Stimulated activated CD4-positive, alpha-beta T cell treated with anti-CD3 and anti-CD28 coated beads, TNF-alpha, amount 100 ng/mL, for 4 hours (primary cell): ENCODE measurements at regions not wholly inside any gene's neighbourhood (a gene's known extent, or its start where the extent isn't known, plus 50 kb on each side); places are given as distances from the start of the nearest gene placed in this dataset.
A peak's percentile ranks its signal among the peaks of the same experiment; 100 is the strongest.

ENCODE experiments used
- DNase-seq, 3 experiments: peaks; one replicate each; pipeline ENCODE4 v3.0.0-alpha.2; 2020; ENCODE audit warnings: low read depth in 3 of 3

DNA sequence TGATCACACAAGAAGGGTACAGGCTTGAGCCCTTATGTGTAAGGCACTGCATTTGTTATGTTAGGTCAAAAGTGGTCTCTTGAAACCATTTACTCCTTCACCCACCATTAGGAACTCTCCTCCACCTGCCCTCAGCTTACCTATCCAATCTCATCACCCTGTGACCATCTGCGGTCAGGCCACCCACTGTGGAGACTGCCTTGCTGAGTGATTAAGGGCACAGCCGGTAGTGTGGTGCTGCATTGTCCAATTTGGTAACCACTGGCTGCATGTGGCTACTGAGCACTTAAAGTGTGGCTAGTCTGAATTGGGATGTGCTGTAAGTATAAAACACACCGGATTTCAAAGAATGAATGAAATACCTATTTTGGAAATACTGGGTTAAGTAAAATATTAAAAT lies 177.1 kb upstream of the PARP11 start:
- no peak for DNase-seq

DNA sequence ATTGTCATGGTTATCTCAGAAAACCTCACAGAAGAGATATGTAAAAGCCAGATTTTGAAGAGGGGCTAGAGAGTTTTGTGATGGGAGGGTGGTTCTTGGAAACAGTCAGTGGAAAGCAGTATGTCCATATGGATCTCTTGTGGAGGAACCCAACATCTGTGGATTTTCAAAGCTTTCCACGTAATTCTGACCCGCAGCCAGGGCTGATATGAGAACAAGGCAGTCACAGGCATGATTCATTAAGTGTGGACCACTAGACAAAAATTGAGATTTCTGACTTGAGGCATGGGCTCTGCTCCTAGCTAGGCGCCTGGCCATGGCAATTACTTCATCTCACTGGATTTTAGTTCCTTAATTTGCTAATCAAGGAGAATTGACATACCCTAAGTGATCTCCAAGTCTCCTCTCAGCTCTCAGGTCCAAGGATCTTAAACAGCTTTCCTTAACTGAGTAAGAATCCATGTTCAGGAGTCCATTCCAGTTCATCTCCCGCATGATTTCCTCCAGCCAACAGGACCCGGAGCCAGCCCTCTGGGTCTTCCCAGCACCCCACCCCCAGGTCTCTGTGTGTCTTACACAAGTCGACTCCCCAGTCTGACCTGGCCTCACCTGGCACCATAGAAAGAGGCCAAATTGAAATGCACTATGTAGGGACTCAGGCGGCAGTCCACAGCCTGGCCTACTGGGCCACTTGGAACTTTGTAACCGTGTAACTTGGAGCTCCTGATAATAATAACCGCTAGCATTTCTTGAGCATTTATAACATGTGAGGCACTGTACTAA lies 176.3 kb upstream of the PARP11 start:
- DNase-seq, result no peak

DNA sequence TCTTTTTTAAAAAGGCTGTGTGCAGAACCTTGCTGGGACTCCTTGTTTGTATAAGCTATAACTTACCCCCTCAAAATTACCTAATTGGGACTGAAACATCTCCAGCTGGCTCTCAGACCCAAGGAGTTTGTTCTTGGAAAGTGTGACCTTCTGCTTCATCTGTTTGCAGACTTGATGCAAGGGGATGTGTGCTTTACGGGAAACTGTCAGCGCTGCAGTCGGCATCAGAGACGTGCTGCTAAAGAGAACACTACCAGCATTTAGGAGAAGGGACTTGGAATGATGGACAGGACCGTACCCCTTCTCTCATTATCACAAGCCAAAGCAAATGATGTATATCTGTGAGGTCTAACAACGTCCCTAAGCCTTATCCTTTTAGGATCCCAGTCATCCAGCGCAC lies 174.2 kb upstream of the PARP11 start:
- no peak for DNase-seq

DNA sequence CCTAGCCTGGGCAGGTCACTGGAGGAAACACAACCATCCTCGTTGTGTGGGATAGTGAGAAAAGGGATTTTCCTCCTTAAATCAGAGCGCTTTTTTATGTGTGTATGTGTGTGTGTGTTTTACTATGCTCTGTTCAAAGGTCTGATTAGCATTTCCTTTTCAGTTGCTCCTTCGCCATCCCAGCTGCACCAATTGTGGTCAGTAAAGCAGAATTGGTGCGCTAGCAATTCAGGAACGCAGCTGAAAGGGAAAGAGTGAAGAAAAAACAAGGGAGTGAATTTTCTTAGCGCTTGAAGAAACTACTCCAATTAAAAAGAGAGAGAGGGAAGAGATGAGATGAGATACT lies 173.3 kb upstream of the PARP11 start:
- DNase-seq, result no peak

DNA sequence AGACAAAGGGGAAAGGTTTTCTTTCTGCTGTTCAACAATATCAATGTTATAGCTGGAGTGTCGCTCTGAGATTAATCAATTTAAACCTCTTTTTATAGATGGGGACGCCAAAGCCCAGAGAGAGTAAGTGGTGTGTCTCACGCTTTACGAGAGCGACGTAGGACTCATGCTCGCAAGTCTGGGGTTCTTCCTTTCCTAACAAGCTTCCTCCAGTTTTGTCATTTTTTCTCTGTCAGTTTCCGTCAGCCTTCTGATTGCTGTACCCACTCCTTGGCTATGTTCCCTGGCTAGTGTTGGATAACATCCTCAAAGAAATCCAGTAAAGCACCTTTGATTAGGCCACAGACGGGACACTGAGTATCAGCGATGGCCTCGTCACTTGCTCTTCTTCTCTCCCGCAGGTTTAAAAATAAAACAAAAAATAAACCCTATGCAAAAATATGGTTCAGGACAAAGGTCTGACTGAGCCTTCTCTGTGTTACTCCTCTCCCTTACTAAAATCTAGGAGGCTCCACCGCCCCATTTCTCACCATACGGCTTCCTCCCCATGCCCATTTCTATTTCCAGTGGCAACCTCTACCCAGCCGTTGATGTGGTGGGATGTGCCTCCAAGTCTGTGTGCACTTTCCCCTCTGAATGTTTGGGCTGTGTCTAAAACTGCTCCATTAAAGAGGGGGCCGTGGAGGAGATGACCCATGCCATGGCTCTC lies 172.7 kb upstream of the PARP11 start:
- DNase-seq, result no peak

DNA sequence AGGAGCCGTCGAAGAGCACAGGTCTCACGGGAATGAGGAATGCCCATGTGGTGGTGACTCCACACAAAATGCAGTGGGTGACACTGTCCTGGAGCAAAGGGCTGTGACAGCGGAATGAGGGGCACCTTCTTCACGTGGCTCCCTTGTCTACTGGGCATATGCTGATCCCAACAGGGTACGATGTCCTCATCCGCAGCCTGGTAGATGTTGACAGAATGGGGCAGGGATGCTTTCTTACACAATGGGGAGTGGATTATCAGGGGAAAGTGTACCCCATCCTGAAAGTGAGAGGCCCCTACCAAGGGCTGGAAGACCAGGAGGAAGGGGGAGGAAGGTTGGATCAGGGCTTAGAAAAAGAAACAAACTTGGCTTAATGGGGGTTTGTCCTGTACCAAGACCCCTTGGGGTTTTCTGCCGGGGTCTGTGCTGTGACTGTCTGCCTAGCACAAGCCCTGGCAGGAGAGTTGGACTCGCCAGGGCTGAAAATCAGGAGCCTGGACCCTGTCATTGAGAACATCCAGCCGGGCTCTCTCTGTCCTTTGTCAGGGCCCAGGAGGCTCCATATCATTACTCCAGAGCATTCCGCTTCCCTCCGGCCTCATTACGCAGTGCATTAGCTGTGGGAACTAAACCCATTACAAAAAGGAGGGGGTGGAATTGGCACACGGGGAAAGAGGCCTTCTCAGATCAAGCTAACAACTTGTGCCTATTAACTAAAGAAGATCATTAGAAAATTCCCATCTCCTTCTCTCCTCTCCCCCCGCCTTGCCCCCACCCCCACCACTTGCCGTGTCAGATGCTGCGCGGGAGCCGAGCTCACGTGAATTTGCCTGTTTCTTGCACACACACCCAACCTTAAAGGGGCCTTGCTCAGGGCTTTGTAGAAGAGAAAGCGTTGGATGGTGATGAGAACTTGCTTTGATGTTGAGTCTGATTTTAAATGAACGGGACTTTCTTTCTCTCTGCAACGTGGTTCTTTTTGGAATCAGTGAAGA lies 171.8 kb upstream of the PARP11 start:
- DNase-seq, result no peak

DNA sequence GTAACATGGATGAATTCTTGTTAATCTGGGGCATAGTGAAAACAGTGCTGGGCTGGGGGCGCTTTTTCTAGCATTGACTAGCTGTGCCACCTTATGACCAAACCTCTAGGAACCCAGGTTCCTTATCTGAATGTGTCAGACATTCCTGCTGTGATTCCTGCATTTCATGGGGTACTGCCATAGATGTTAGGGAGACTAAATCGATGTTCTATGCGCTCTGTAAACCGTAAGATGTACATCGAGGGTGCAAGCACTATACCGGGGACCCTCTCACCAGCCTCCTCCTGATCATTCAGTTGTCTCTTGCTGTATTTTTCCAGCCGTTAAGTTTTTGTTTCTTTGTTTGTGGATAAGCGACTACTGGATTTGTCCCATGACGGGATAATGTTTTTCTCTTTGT lies 170.9 kb upstream of the PARP11 start:
- no peak for DNase-seq

GRCh38 chr12:4041187-4041885 lies 168.1 kb upstream of the PARP11 start:
- DNase-seq, result no peak

DNA sequence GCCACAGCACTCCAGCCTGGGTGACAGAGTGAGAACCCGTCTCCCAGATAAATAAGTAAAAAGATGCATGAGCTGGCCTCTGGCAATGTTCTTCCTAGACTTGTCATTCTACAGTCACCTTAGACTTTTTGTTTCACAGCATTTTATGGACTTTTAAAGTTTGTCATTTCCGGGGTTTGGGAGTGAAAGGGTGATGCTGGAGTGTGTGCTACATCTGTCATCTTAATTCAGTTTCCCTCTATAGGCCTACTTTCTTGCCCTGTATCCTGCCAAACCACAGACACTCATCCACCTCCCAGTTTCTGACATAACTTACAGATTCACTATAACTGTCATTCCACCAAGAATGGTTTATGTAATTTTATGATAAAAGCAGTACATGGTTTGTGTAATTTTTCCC lies 166.7 kb upstream of the PARP11 start:
- no peak for DNase-seq

DNA sequence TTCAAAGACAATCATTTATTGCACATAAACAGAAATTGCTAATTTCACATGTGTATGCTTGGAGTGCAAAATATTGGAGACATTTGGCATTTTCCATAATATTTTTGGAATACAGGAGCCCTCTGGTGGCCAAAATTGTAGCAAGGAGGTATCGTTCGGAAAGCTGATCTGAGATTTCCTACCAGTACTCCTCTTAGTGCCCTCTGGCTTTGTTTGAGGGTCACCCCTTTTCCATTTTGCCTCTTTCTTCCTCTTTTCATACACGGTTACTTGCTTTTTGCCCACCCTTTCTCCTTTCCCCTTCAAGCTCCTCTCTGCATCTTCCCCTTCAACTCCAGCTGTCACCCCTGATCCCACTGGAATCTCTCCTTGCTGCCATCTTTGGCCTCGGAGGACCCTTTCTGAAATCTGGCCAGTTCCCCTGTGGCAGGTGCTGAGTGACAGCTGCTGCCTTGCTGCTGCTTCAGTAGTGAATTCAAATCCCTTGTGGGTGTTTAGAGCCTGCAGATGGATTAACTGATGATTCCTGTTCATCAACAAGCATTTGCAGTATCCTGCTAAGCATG lies 164.6 kb upstream of the PARP11 start:
- no peak for DNase-seq

DNA sequence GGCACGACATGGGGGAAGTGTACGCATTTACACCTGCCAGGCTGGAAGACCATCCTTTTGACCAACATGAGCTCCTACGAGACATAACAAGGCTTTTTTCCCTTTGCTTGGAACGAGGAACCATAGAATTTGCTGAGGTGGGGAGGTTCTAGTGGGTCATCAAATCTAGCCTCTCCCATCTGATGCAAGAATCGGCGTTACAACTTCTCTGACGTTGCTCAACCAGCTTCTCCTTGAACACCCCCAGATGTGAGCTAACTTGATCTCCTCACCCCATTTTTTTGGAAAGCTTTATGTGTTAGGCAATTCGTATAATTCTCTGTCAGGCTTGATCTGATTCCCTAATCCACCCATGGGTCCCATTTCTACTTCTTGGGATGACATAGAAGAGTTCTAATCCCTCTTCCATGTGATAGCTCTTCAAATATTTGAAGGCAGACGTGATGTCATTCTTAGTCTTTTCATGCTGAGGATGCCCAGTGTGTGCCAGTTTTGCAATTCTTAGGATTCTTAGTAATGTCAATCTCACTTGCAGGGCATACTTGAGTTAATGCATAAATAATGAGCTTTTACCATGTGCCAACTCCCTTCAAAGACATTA lies 163.6 kb upstream of the PARP11 start:
- DNase-seq, result no peak

- no peak for DNase-seq
Observed at GRCh38 chr12:4034921-4035320, 161.7 kb upstream of the PARP11 start.

DNA sequence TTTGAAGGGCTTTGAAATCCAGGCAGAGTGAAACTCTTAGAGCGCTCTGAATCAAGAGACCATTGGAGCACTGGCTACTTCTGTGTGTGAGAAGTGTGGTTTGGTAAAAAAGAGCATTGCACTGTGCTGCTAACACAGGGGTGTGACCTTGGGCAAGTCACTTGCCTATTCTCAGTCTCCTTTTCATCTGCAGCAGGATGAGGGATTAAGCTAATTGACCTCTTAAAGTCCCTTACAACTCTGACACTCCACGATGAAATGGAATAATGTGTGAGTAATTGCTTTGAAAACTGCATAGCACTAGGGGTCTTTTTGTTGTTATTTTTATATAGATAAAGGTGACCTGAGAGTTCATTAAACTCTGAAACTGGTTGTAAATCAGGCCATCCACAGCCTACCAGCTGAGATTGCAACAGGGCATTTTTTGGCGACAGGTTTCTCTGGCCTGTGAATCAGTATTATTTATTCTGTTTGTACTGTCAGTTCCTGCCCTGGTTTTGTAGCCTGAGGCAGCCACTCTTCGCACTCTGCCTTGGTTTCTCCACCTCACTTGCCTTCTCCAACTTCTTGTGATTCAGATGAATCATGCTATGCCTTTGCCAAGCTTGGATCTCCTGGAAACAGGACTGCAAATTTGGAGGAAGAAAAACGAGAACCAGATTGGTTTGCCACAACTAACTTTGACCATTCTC lies 159.9 kb upstream of the PARP11 start:
- DNase-seq, result no peak

DNA sequence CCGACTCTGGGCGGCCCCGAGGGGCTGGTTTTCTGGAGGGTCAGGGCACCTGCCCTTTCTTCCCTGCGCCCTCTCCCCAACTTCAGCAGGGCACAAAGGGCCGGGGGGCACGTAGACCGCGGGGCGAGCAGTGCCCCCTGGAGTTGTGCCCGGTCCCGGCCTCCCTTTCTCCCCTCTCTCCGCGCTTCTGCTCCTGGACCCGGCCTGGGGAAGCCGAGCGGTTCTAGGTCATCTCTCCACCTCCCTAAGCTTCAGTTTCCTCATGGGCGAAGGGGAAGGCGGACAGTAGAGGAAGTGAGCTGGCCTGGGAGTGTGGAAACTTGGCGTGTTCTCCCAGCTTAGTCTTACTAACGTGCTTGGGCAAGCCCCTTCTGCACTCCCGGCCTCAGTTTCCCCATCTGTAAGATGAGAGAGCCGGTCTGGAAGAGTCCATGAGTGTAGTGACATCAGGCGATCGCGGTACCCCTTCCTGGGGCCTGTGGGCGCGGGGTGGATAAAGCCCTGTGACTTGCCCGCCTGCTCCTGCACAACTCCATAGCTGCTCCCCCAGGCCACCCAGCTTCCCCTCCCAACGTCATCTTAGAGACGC lies 158.6 kb upstream of the PARP11 start:
- no peak for DNase-seq

GRCh38 chr12:4030929-4031702 lies 157.9 kb upstream of the PARP11 start:
- DNase-seq, result peak; percentile 47 to 61 (median 61)

- peak; percentile 20 to 82 (median 80) for DNase-seq
Observed at GRCh38 chr12:4027412-4027811, 154.2 kb upstream of the PARP11 start.

GRCh38 chr12:4026517-4026916 lies 153.3 kb upstream of the PARP11 start:
- DNase-seq, result no peak

DNA sequence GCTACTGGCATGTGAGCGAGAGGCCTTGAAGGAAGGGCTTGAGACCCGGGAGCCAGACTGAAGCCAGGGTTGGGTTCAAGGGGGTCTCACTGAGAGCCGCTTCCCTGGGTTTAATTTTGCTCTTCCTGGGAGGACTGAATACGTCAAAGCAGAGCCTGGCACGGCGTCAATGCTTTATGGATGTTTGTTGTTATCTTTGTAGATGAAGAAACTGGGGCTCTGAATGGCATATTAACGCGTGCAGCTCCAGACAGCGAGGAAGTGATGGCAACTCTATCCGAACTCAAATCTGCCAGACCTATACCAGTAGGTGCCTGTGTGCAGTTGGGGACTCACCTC lies 152.8 kb upstream of the PARP11 start:
- DNase-seq, result no peak
